IMR-90 (cell line): ENCODE measurements at regions not wholly inside any gene's neighbourhood (a gene's known extent, or its start where the extent isn't known, plus 50 kb on each side); places are given as distances from the start of the nearest gene placed in this dataset.

Source experiments
- ATAC-seq: fragments of 200-7000 bp; cut with Tn5 transposase; 2 replicates; pipeline ENCODE4 v1.9.1; 2020; ENCODE audit warnings: low read depth, mild to moderate bottlenecking, moderate library complexity
- BruUV-seq: library from RNA; stranded (reverse); fragments of 400-500 nt; replicated peaks from 2 replicates; lab custom pipeline; 2021; lab: Mats Ljungman, UMichigan
- CTCF ChIA-PET: fragments of 300-600 bp; formaldehyde crosslinking; extraction: SDS; loops from one replicate; lab custom pipeline; 2021; ENCODE audit warnings: antibody characterized with exemption; lab: Yijun Ruan, JAX
- POLR2A ChIA-PET: fragments of 300-600 bp; sonication (Branson Sonifier 250); formaldehyde crosslinking; loops from one replicate; lab custom pipeline; 2022; ENCODE audit warnings: antibody characterized with exemption; ENCODE audit not compliant: unreplicated experiment; lab: Charles Lee
- DNase-seq: peaks from one replicate; pipeline ENCODE4 v3.0.0; 2013
- H2AFZ ChIP-seq: replicated peaks from 2 replicates; pipeline ENCODE3; 2013; ENCODE audit warnings: low read length, mild to moderate bottlenecking; ENCODE audit not compliant: poor library complexity
- H2AK5ac ChIP-seq: 2 replicates; pipeline ENCODE4 v1.6.1; 2013; ENCODE audit warnings: low read depth, low read length, inconsistent platforms
- H2AK9ac ChIP-seq: replicated peaks from 2 replicates; pipeline ENCODE3; 2013; ENCODE audit warnings: mild to moderate bottlenecking, low read depth, low read length, moderate library complexity; ENCODE audit not compliant: poor library complexity
- H2BK120ac ChIP-seq: 2 replicates; pipeline ENCODE4 v1.6.1; 2013; ENCODE audit warnings: low read depth, low read length, inconsistent platforms
- H2BK15ac ChIP-seq: 3 replicates; pipeline ENCODE4 v1.6.1; 2013; ENCODE audit warnings: low read depth, low read length, inconsistent platforms
- H2BK20ac ChIP-seq: 2 replicates; pipeline ENCODE4 v1.6.1; 2013; ENCODE audit warnings: low read depth, mild to moderate bottlenecking, inconsistent platforms, low read length, moderate library complexity
- H2BK5ac ChIP-seq: 2 replicates; pipeline ENCODE4 v1.6.1; 2013; ENCODE audit warnings: mild to moderate bottlenecking, low read depth, low read length, inconsistent platforms; ENCODE audit not compliant: poor library complexity, severe bottlenecking
- H3K14ac ChIP-seq: replicated peaks from 2 replicates; pipeline ENCODE4 v1.6.1; 2013; ENCODE audit warnings: low read depth, low read length, inconsistent platforms
- H3K18ac ChIP-seq: 2 replicates; pipeline ENCODE4 v1.6.1; 2013; ENCODE audit warnings: low read depth, low read length, control low read depth
- H3K23ac ChIP-seq: 2 replicates; pipeline ENCODE4 v1.6.1; 2013; ENCODE audit warnings: low read depth, low read length, inconsistent platforms
- H3K27ac ChIP-seq: 2 replicates; pipeline ENCODE4 v1.5.1; 2013; ENCODE audit warnings: mild to moderate bottlenecking, control low read depth, low read length; ENCODE audit not compliant: insufficient read depth
- H3K27me3 ChIP-seq: 2 replicates; pipeline ENCODE4 v1.6.1; 2013; ENCODE audit warnings: low read length; ENCODE audit not compliant: control insufficient read depth, insufficient read depth
- H3K36me3 ChIP-seq: 2 replicates; pipeline ENCODE4 v1.6.1; 2013; ENCODE audit warnings: low read length, mixed read lengths; ENCODE audit not compliant: control insufficient read depth, insufficient read depth
- H3K4ac ChIP-seq: 2 replicates; pipeline ENCODE4 v1.6.1; 2013; ENCODE audit warnings: low read depth, low read length, inconsistent platforms
- H3K4me1 ChIP-seq: 2 replicates; pipeline ENCODE4 v1.6.1; 2013; ENCODE audit warnings: low read length, mixed read lengths; ENCODE audit not compliant: control insufficient read depth, insufficient read depth
- H3K4me2 ChIP-seq: 2 replicates; pipeline ENCODE4 v1.6.1; 2013; ENCODE audit warnings: low read depth, mild to moderate bottlenecking, control low read depth, low read length, moderate library complexity
- H3K4me3 ChIP-seq: 2 replicates; pipeline ENCODE4 v1.5.1; 2013; ENCODE audit warnings: low read depth, mild to moderate bottlenecking, control low read depth, low read length, moderate library complexity; ENCODE audit not compliant: insufficient read depth
- H3K56ac ChIP-seq: 2 replicates; pipeline ENCODE4 v1.6.1; 2013; ENCODE audit warnings: low read length, inconsistent platforms; ENCODE audit not compliant: insufficient read depth; ENCODE audit errors: extremely low read depth
- H3K79me1 ChIP-seq, 2 experiments: 2 replicates each; pipeline ENCODE4 v1.6.1; 2013; ENCODE audit warnings: low read length in 2 of 2, inconsistent platforms in 1 of 2, low read depth in 1 of 2
- H3K9ac ChIP-seq: 2 replicates; pipeline ENCODE4 v1.6.1; 2013; ENCODE audit warnings: low read depth, low read length, control low read depth
- H3K9me1 ChIP-seq: 2 replicates; pipeline ENCODE4 v1.6.1; 2013; ENCODE audit warnings: low read length, inconsistent platforms; ENCODE audit not compliant: insufficient read depth
- H3K9me3 ChIP-seq: 2 replicates; pipeline ENCODE4 v1.6.1; 2013; ENCODE audit warnings: low read length; ENCODE audit not compliant: control insufficient read depth, insufficient read depth
- H4K20me1 ChIP-seq: 2 replicates; pipeline ENCODE4 v1.6.1; 2013; ENCODE audit warnings: low read length, inconsistent platforms; ENCODE audit not compliant: insufficient read depth
- H4K5ac ChIP-seq: 2 replicates; pipeline ENCODE4 v1.6.1; 2013; ENCODE audit warnings: mild to moderate bottlenecking, low read depth, low read length, control low read depth
- H4K8ac ChIP-seq, 2 experiments: 2 replicates each; pipeline ENCODE4 v1.6.1; 2013; ENCODE audit warnings: low read depth in 2 of 2, low read length in 2 of 2, control low read depth in 1 of 2, inconsistent platforms in 1 of 2
- H4K91ac ChIP-seq: 2 replicates; pipeline ENCODE4 v1.6.1; 2013; ENCODE audit warnings: low read depth, low read length, inconsistent platforms; ENCODE audit not compliant: insufficient read depth
- CEBPB ChIP-seq: IDR thresholded peaks from 2 replicates; pipeline ENCODE4 v1.6.1; 2012; ENCODE audit warnings: low read depth, low read length, improper control_type of control experiment
- CHD1 ChIP-seq: IDR thresholded peaks from 2 replicates; pipeline ENCODE4 v1.6.1; 2012; ENCODE audit warnings: low read depth, low read length, improper control_type of control experiment
- FOS ChIP-seq: fragments of 150-350 bp; IDR thresholded peaks from 2 replicates; pipeline ENCODE4 v1.6.1; 2016; ENCODE audit warnings: low read depth, low read length
- MAZ ChIP-seq: IDR thresholded peaks from 2 replicates; pipeline ENCODE4 v1.6.1; 2012; ENCODE audit warnings: low read depth, mild to moderate bottlenecking, low read length, improper control_type of control experiment, moderate library complexity, borderline replicate concordance
- MXI1 ChIP-seq: IDR thresholded peaks from 2 replicates; pipeline ENCODE4 v1.6.1; 2012; ENCODE audit warnings: low read depth, mild to moderate bottlenecking, low read length, moderate library complexity, borderline replicate concordance
- NFE2L2 ChIP-seq: fragments of 150-350 bp; IDR thresholded peaks from 2 replicates; pipeline ENCODE4 v1.6.1; 2016; ENCODE audit warnings: low read depth, mild to moderate bottlenecking, low read length
- POLR2A ChIP-seq: IDR thresholded peaks from 2 replicates; pipeline ENCODE4 v1.6.1; 2012; ENCODE audit warnings: mild to moderate bottlenecking, low read depth, low read length
- RAD21 ChIP-seq: IDR thresholded peaks from 2 replicates; pipeline ENCODE4 v1.6.1; 2012; ENCODE audit warnings: low read length, improper control_type of control experiment
- RCOR1 ChIP-seq: IDR thresholded peaks from 2 replicates; pipeline ENCODE4 v1.6.1; 2012; ENCODE audit warnings: mild to moderate bottlenecking, low read length, improper control_type of control experiment; ENCODE audit not compliant: insufficient replicate concordance
- SMC3 ChIP-seq: fragments of 150-350 bp; IDR thresholded peaks from 2 replicates; pipeline ENCODE4 v1.6.1; 2016; ENCODE audit warnings: low read depth, mild to moderate bottlenecking, antibody characterized with exemption, low read length, moderate library complexity
- dilution Hi-C: fragments of 300-500 bp; cut with HindIII; formaldehyde crosslinking; loops from one replicate; pipeline ENCODE4 v1.14.3; 2018; ENCODE audit warnings: low sequenced_read_pairs; ENCODE audit not compliant: unreplicated experiment
- in situ Hi-C: fragments of 300-500 bp; cut with MboI; formaldehyde crosslinking; loops from 3 replicates; pipeline ENCODE4 v1.14.3; 2019; ENCODE audit warnings: low sequenced_read_pairs, inconsistent platforms, mixed read lengths
- intact Hi-C: fragments of 100-400 bp; cut with micrococcal nuclease; formaldehyde crosslinking; loops from 2 replicates; pipeline ENCODE4 v1.10.0; 2022
- TF ChIP-seq, protein P1 (sequence below): conservative IDR thresholded peaks from 2 replicates; pipeline ENCODE4 v1.5.1; 2012; ENCODE audit warnings: mild to moderate bottlenecking, low read depth, low read length, improper control_type of control experiment
- TF ChIP-seq, protein P2 (sequence below): fragments of 150-350 bp; IDR thresholded peaks from 2 replicates; pipeline ENCODE4 v1.6.1; 2017; ENCODE audit warnings: mild to moderate bottlenecking, antibody characterized with exemption, low read length, low read depth

DNA sequence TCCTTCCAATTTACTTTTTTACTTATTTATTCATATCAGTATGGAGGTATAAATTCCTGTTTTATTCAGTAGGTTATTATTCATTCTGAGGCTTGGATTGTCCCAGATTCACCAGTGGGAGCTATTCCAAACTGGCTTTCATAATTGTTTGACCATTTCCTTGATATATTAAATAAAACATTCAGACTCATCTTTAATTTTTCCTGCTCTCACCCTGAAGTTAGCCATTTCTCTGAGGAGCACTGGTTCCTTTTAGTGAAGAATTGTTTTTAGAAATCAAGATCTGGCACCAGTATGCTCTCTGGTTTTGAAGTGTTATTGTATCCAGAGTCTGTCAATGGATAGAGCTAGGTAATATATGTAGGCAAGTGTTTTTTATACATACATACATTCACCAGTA lies 66.9 kb upstream of the DCBLD2 start:
- no peak for DNase-seq
- no peak overlapping the region for H4K8ac ChIP-seq
- no peak overlapping the region for H3K4me2 ChIP-seq
- no peak overlapping the region for H3K18ac ChIP-seq
- ATAC-seq, result no peak
- H2AFZ ChIP-seq, result no peak overlapping the region
- H3K4me3 ChIP-seq, result no peak overlapping the region
- H3K56ac ChIP-seq, result no peak overlapping the region
- POLR2A ChIA-PET, result no interaction called here
- no peaks in the 10 kb centered on the region for H3K36me3 ChIP-seq
- peak overlapping the region; percentile 8; the same call in 1 of the 2 replicates for H3K23ac ChIP-seq
- no peak overlapping the region for H4K5ac ChIP-seq
- H3K4ac ChIP-seq, result no peak overlapping the region; the same call in 1 of the 2 replicates
- H4K20me1 ChIP-seq, result no peaks in the 10 kb centered on the region
- peaks cover 11% of the 10 kb centered on the region; the same call in 1 of the 2 replicates for H3K9me1 ChIP-seq
- H2AK5ac ChIP-seq, result no peak overlapping the region
- in situ Hi-C loops (no loop called here), intact Hi-C loops (no loop called here), dilution Hi-C loops (no loop called here)
- H3K4me1 ChIP-seq, result peaks cover 6% of the 10 kb centered on the region; the same call in 1 of the 2 replicates
- H2AK9ac ChIP-seq, result no peak overlapping the region
- H2BK5ac ChIP-seq, result peak overlapping the region; percentile 69
- no peaks in the 10 kb centered on the region for H3K27me3 ChIP-seq
- H3K9me3 ChIP-seq, result no peaks in the 10 kb centered on the region
- CTCF ChIA-PET, result no interaction called here
- H2BK15ac ChIP-seq, result no peak overlapping the region
- TF ChIP-seq, protein P1, sequence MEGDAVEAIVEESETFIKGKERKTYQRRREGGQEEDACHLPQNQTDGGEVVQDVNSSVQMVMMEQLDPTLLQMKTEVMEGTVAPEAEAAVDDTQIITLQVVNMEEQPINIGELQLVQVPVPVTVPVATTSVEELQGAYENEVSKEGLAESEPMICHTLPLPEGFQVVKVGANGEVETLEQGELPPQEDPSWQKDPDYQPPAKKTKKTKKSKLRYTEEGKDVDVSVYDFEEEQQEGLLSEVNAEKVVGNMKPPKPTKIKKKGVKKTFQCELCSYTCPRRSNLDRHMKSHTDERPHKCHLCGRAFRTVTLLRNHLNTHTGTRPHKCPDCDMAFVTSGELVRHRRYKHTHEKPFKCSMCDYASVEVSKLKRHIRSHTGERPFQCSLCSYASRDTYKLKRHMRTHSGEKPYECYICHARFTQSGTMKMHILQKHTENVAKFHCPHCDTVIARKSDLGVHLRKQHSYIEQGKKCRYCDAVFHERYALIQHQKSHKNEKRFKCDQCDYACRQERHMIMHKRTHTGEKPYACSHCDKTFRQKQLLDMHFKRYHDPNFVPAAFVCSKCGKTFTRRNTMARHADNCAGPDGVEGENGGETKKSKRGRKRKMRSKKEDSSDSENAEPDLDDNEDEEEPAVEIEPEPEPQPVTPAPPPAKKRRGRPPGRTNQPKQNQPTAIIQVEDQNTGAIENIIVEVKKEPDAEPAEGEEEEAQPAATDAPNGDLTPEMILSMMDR, result no peak
- TF ChIP-seq CHD1 (no peak), POLR2A (no peak), NFE2L2 (no peak), MAZ (no peak), RCOR1 (no peak), CEBPB (no peak), RAD21 (no peak), MXI1 (no peak), FOS (no peak), SMC3 (no peak)
- TF ChIP-seq, protein P2, sequence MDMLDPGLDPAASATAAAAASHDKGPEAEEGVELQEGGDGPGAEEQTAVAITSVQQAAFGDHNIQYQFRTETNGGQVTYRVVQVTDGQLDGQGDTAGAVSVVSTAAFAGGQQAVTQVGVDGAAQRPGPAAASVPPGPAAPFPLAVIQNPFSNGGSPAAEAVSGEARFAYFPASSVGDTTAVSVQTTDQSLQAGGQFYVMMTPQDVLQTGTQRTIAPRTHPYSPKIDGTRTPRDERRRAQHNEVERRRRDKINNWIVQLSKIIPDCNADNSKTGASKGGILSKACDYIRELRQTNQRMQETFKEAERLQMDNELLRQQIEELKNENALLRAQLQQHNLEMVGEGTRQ, result no peak
- H3K14ac ChIP-seq, result no peak overlapping the region
- H2BK120ac ChIP-seq, result peak overlapping the region; percentile 14; the same call in 1 of the 2 replicates
- no peak overlapping the region for H3K9ac ChIP-seq
- H4K91ac ChIP-seq, result no peak overlapping the region
- peaks cover 3 to 29% of the 10 kb centered on the region in 2 experiments; a peak in 3 of 4 replicates for H3K79me1 ChIP-seq
- H3K27ac ChIP-seq, result no peak overlapping the region
- no TSS peak for BruUV-seq
- peak overlapping the region; percentile 20; the same call in 1 of the 2 replicates for H2BK20ac ChIP-seq
